Stomach (tissue), 4 donors: ENCODE measurements at regions not wholly inside any gene's neighbourhood (a gene's known extent, or its start where the extent isn't known, plus 50 kb on each side); places are given as distances from the start of the nearest gene placed in this dataset.

Source experiments
- POLR2AphosphoS5 ChIP-seq, 3 donors: sonication (generic); formaldehyde crosslinking; IDR thresholded peaks; one replicate each; pipeline ENCODE4 v1.6.1; 2016; ENCODE audit warnings: antibody characterized with exemption in 3 of 3
- TF ChIP-seq, protein P1 (sequence below), 7 experiments: fragments of 450-650 bp in 4 of 7; fragments of 200-600 bp in 3 of 7; sonication (generic) in 3 of 7; IDR thresholded peaks; one replicate each; pipeline ENCODE4 v1.5.1; 2016 to 2019; ENCODE audit warnings: antibody characterized with exemption in 7 of 7, control low read depth in 2 of 7, mild to moderate bottlenecking in 1 of 7

- TF ChIP-seq, protein P1, sequence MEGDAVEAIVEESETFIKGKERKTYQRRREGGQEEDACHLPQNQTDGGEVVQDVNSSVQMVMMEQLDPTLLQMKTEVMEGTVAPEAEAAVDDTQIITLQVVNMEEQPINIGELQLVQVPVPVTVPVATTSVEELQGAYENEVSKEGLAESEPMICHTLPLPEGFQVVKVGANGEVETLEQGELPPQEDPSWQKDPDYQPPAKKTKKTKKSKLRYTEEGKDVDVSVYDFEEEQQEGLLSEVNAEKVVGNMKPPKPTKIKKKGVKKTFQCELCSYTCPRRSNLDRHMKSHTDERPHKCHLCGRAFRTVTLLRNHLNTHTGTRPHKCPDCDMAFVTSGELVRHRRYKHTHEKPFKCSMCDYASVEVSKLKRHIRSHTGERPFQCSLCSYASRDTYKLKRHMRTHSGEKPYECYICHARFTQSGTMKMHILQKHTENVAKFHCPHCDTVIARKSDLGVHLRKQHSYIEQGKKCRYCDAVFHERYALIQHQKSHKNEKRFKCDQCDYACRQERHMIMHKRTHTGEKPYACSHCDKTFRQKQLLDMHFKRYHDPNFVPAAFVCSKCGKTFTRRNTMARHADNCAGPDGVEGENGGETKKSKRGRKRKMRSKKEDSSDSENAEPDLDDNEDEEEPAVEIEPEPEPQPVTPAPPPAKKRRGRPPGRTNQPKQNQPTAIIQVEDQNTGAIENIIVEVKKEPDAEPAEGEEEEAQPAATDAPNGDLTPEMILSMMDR (IDR thresholded peaks at IDR 0.05) = peak in 5 of 7 experiments; percentile 87 to 95 (median 92)
- peak in 1 of 3 donors; percentile 56 for TF ChIP-seq POLR2AphosphoS5 (IDR thresholded peaks at IDR 0.05)
Measured at GRCh38 chr14:65824285-65824977, 411.9 kb downstream of the FUT8 start.
